Left kidney (tissue), 1 donor: ENCODE measurements at regions not wholly inside any gene's neighbourhood (a gene's known extent, or its start where the extent isn't known, plus 50 kb on each side); places are given as distances from the start of the nearest gene placed in this dataset.

Experiments
- DNase-seq: peaks from one replicate; pipeline ENCODE4 v3.0.0-alpha.2; 2013

GRCh38 chr18:42268186-42268725 is 313.2 kb downstream of the PIK3C3 start:
- DNase-seq = no peak

- DNase-seq = no peak
Measured at GRCh38 chr18:42268798-42269197, 313.8 kb downstream of the PIK3C3 start.

- DNase-seq = no peak
Measured at GRCh38 chr18:42271647-42272414, 316.8 kb downstream of the PIK3C3 start.

- DNase-seq = no peak
Measured at GRCh38 chr18:42274488-42275137, 319.6 kb downstream of the PIK3C3 start.

- DNase-seq = no peak
Measured at GRCh38 chr18:42275138-42275535, 320.1 kb downstream of the PIK3C3 start.

- no peak for DNase-seq
Measured at GRCh38 chr18:42275949-42276730, 321.1 kb downstream of the PIK3C3 start.

- DNase-seq = no peak
Measured at GRCh38 chr18:42281124-42281523, 326.1 kb downstream of the PIK3C3 start.

GRCh38 chr18:42281851-42282250 is 326.8 kb downstream of the PIK3C3 start:
- no peak for DNase-seq

- no peak for DNase-seq
Measured at GRCh38 chr18:42287047-42287446, 332.0 kb downstream of the PIK3C3 start.

- no peak for DNase-seq
Measured at GRCh38 chr18:42288129-42288528, 333.1 kb downstream of the PIK3C3 start.

- DNase-seq = no peak
Measured at GRCh38 chr18:42289526-42289925, 334.5 kb downstream of the PIK3C3 start.

GRCh38 chr18:42290318-42291307 is 335.6 kb downstream of the PIK3C3 start:
- no peak for DNase-seq

- DNase-seq = no peak
Measured at GRCh38 chr18:42292654-42293053, 337.6 kb downstream of the PIK3C3 start.

- no peak for DNase-seq
Measured at GRCh38 chr18:42296192-42296591, 341.2 kb downstream of the PIK3C3 start.

GRCh38 chr18:42296723-42297122 is 341.7 kb downstream of the PIK3C3 start:
- DNase-seq = no peak

- peak; percentile 83 for DNase-seq
Measured at GRCh38 chr18:42298759-42299675, 344.0 kb downstream of the PIK3C3 start.

- no peak for DNase-seq
Measured at GRCh38 chr18:42305869-42306593, 351.0 kb downstream of the PIK3C3 start.

- no peak for DNase-seq
Measured at GRCh38 chr18:42306594-42306980, 351.6 kb downstream of the PIK3C3 start.

GRCh38 chr18:42310956-42311355 is 355.9 kb downstream of the PIK3C3 start:
- no peak for DNase-seq

- no peak for DNase-seq
Measured at GRCh38 chr18:42326752-42327151, 371.7 kb downstream of the PIK3C3 start.
